ENCODE measurements at regions not wholly inside any gene's neighbourhood (a gene's known extent, or its start where the extent isn't known, plus 50 kb on each side); places are given as distances from the start of the nearest gene placed in this dataset.

DNA sequence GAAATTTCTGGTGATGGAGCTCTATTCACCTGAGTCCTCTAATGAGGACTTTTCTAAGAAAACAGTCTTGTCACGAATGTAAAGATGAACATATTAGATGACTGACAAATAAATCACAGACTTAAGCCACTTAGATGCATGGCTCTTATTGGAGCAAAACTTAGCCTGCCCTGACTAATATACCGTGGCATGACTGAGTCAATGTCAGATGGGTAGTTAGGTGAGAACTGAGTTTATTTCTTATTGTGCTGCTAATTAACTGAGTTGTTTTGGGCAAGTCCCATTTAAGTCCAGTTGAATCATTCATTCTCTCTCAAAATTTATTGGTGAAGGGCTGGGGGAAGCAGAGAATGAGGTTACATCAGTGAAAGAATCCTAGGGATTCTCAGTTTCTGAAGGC lies 459.8 kb downstream of the MCTP2 start:
- TF ChIP-seq, protein P1, sequence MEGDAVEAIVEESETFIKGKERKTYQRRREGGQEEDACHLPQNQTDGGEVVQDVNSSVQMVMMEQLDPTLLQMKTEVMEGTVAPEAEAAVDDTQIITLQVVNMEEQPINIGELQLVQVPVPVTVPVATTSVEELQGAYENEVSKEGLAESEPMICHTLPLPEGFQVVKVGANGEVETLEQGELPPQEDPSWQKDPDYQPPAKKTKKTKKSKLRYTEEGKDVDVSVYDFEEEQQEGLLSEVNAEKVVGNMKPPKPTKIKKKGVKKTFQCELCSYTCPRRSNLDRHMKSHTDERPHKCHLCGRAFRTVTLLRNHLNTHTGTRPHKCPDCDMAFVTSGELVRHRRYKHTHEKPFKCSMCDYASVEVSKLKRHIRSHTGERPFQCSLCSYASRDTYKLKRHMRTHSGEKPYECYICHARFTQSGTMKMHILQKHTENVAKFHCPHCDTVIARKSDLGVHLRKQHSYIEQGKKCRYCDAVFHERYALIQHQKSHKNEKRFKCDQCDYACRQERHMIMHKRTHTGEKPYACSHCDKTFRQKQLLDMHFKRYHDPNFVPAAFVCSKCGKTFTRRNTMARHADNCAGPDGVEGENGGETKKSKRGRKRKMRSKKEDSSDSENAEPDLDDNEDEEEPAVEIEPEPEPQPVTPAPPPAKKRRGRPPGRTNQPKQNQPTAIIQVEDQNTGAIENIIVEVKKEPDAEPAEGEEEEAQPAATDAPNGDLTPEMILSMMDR (IDR thresholded peaks at IDR 0.05; ENCODE audit: low read length), result no peak
- no peak for TF ChIP-seq EZH2 (optimal IDR thresholded peaks at IDR 0.05; ENCODE audit: low read depth, low read length)
- no peak for TF ChIP-seq EZH2phosphoT487 (IDR thresholded peaks at IDR 0.05; ENCODE audit: low read length)

All from MM.1S (cell line).